HG03565 (cell line): ENCODE measurements at regions not wholly inside any gene's neighbourhood (a gene's known extent, or its start where the extent isn't known, plus 50 kb on each side); places are given as distances from the start of the nearest gene placed in this dataset.

ENCODE experiments used
- ATAC-seq: cut with Tn5 transposase; IDR thresholded peaks from one replicate; pipeline ENCODE4 v1.9.1; 2021; ENCODE audit warnings: mild to moderate bottlenecking, moderate library complexity; ENCODE audit not compliant: unreplicated experiment

- no peak for ATAC-seq
Observed at GRCh38 chr15:66848116-66848515, 146.1 kb downstream of the SMAD6 start.

- ATAC-seq, result no peak
Observed at GRCh38 chr15:66848686-66849392, 146.8 kb downstream of the SMAD6 start.

- no peak for ATAC-seq
Observed at GRCh38 chr15:66849393-66849745, 147.3 kb downstream of the SMAD6 start.

GRCh38 chr15:66849746-66850077 is 147.7 kb downstream of the SMAD6 start:
- ATAC-seq, result no peak

- ATAC-seq, result no peak
Observed at GRCh38 chr15:66850078-66850991, 148.3 kb downstream of the SMAD6 start.

GRCh38 chr15:66850996-66851310 is 148.9 kb downstream of the SMAD6 start:
- ATAC-seq, result no peak

- no peak for ATAC-seq
Observed at GRCh38 chr15:66851311-66852063, 149.5 kb downstream of the SMAD6 start.

- no peak for ATAC-seq
Observed at GRCh38 chr15:66852064-66852905, 150.2 kb downstream of the SMAD6 start.

GRCh38 chr15:66854012-66854965 is 152.3 kb downstream of the SMAD6 start:
- ATAC-seq, result no peak

GRCh38 chr15:66855041-66855440 is 153.0 kb downstream of the SMAD6 start:
- no peak for ATAC-seq

- ATAC-seq, result no peak
Observed at GRCh38 chr15:66857694-66858093, 155.7 kb downstream of the SMAD6 start.

GRCh38 chr15:66858423-66859207 is 156.6 kb downstream of the SMAD6 start:
- no peak for ATAC-seq

GRCh38 chr15:66859688-66860253 is 157.7 kb downstream of the SMAD6 start:
- ATAC-seq, result no peak

GRCh38 chr15:66860844-66861243 is 158.8 kb downstream of the SMAD6 start:
- no peak for ATAC-seq

- ATAC-seq, result no peak
Observed at GRCh38 chr15:66862111-66862939, 160.3 kb downstream of the SMAD6 start.

- ATAC-seq, result no peak
Observed at GRCh38 chr15:66862940-66863335, 160.9 kb downstream of the SMAD6 start.

GRCh38 chr15:66863390-66864085 is 161.5 kb downstream of the SMAD6 start:
- ATAC-seq, result no peak
